GM19351 (cell line): ENCODE measurements at regions not wholly inside any gene's neighbourhood (a gene's known extent, or its start where the extent isn't known, plus 50 kb on each side); places are given as distances from the start of the nearest gene placed in this dataset.

Source experiments
- ATAC-seq: cut with Tn5 transposase; IDR thresholded peaks from one replicate; pipeline ENCODE4 v1.9.1; 2021; ENCODE audit warnings: mild to moderate bottlenecking, moderate library complexity; ENCODE audit not compliant: unreplicated experiment

DNA sequence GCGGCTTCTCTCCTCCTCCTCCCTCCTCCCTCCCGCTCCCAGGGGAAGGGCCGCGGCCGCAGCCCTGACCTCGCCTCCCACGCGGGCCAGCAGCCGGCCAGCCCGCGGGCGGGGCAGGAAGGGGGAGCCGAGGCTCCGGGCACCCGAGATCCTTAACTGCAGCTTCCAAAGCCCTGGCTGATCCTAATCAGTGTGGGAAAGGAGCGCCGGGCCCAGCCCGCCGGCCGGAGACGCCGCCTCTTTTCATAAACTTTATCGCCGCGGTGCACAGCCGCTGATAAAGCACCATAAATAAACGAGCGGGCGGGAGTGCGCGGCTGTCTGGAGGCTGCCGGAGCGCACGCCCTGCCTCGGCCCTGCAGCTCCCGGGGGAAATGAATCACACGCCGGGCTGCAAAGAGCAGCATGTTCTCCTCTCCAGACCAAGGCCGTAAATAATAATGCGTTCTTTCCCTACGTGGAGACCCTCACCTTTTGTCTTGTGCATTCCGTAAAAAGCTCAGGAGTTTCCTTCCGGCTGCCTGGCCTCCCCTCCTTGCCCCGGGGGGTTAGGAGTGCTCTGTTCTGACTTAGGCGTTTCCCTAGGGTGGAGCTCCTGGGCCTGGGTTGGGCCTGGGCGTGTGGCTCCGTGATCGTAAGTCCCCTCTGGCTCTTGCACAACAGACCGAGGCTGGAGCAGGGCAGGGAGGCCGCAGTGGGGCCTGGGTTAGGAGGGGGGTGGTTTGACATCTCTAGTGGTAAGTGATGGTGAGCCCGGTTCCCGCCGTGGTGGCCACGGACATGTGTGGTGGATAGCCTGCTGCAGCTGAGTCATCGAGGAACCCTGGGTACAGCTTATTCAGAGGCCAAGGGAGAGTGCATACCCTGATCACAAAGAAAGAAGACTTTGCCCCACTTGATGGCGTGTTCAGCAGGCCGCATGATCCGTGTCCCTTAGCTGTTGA, 132.6 kb upstream of the HES1 start:
- peak; percentile 65 for ATAC-seq

DNA sequence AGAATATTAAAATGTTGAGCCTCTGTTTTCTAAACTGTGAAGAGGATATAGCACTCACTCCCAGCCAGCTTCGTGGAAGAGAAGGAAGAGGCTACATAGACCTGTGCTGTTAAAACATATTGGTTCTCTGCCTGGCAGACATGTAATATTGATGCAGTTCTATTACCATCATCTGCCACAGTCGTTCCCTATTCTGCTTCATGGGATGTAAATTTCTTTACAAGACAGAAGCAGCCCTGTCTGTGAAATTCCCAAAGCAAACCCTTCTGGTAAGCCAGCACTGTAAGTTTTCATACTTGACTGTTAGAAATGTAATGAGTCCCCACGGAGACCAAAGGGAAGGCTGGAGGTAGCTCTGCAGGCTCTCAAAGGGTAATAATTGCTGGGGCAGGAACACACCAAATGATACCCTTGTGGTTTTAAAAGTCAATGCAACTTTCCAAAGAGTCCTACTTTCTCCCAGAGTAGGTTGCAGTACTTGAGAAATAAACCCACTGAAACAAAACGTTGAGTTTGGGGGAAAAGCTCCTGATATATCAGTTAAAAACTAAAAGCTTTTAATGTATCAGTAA, 129.9 kb upstream of the HES1 start:
- ATAC-seq: no peak

DNA sequence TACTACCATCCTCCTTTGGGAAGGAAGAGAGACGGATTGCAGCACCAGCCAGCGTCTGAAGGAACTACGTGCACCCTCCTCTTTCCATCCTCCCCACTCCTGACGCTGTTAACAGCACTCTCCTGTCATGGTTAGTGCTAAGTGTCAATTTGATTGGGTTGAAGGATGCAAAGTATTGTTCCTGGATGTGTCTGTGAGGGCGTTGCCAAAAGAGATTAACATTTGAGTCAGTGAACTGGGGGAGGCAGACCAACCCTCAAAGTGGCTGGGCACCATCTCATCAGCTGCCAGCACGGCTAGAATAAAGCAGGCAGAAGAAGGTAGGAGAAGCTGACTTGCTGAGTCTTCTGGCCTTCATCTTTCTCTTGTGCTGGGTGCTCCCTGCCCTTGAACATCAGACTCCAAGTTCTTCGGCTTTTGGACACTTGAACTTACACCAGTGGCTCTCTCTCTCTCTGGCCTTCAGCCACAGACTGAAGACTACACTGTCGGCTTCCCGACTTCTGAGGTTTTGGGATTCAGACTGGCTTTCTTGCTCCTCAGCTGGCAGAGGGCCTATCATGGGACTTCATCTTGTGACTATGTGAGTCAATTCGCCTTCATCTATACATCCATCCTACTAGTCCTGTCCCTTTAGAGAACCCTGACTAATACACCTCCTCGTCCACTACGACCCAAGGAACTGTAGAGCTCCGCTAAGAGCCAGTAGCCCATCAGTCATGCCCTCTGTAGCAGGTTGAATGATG, 128.2 kb upstream of the HES1 start:
- no peak for ATAC-seq

GRCh38 chr3:194009019-194009418, 126.9 kb upstream of the HES1 start:
- ATAC-seq: no peak

GRCh38 chr3:194009892-194010533, 125.9 kb upstream of the HES1 start:
- no peak for ATAC-seq

GRCh38 chr3:194011807-194012206, 124.1 kb upstream of the HES1 start:
- ATAC-seq: no peak

DNA sequence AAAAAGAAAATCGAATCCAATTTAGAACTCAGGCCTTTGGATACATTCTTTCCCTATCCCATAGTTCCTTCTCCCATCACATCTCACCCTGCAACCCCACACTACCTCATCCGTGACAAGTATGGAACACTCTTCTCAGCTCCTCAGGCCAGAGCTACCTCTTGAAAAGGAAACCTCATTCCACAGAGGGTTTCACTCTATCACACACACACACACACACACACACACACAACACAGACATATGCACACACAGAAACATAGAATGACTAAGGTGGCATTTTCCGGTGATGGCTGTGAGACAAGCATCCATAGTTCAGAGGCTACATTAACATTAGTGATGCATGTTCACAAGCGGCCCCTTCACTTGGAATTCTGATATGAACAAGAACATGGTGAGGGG, 122.0 kb upstream of the HES1 start:
- no peak for ATAC-seq

GRCh38 chr3:194014756-194015155, 121.2 kb upstream of the HES1 start:
- ATAC-seq: no peak

- no peak for ATAC-seq
Measured at GRCh38 chr3:194019398-194020165, 116.4 kb upstream of the HES1 start.

DNA sequence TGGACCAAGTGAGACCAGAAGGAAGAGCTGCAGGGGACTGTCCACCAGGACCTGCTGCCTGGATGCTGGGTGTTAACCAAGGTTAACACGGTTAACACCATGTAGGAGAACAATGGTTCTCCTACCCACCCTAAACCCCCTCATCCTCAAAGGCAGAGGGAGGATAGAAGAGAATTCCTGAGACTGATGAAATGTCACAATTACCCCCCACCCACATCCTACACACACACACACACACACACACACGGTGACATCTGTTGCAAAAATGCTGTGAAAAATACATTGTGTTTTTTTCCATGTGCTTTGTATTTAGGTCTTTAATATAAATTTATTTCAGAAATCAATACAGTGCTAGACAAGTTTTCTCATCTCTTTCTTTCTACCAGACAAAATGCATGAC, 113.9 kb upstream of the HES1 start:
- ATAC-seq: no peak

DNA sequence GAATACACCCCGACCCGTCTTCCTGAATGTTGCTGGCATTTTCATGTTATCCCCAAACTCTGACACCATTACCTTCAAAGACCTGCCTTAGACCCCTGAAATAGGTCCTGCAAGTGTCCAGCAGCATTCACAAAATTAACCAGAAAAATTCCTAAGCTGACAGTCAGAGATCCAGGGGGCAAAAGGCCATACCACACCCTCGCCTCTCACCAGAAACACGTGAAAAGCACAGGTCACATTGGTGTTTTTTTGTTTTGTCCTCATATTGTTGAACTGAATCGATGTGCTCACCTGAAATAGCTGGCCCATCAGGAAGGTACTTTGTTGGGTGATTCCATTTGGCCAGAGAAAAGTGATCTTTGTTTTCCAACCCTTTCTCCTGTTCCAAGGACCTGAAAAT, 113.1 kb upstream of the HES1 start:
- no peak for ATAC-seq

GRCh38 chr3:194023501-194024280, 112.3 kb upstream of the HES1 start:
- ATAC-seq: no peak

- ATAC-seq: no peak
Measured at GRCh38 chr3:194025119-194025518, 110.8 kb upstream of the HES1 start.

GRCh38 chr3:194025951-194026350, 110.0 kb upstream of the HES1 start:
- no peak for ATAC-seq

DNA sequence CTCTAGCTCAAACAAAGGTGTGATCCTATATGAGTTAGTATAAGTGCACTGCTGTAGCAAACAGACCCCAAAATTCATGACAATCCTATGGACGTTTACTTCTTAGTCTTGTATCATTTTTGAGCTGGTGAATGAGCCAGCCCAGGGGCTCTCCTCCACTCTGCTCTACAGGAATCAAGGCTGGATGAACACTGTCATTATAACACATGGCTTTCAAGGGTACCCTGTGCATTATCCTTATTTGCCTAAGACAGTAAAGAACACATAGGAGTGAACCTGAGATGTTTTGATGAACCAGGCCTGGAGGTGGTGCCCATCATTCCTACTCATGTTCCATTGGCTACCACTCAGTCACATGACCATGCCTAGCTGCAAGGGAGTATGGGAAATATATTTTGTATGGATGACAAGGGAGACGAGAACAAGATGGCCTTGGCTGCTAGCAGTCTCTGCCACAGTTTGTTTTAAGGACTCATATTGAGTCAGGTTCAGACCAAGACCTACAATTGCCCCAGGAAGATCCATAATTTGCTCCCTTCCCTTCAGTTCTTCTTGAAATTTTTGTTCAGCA, 107.4 kb upstream of the HES1 start:
- ATAC-seq: no peak

GRCh38 chr3:194029846-194030245, 106.1 kb upstream of the HES1 start:
- no peak for ATAC-seq

- no peak for ATAC-seq
Measured at GRCh38 chr3:194030372-194030771, 105.6 kb upstream of the HES1 start.

DNA sequence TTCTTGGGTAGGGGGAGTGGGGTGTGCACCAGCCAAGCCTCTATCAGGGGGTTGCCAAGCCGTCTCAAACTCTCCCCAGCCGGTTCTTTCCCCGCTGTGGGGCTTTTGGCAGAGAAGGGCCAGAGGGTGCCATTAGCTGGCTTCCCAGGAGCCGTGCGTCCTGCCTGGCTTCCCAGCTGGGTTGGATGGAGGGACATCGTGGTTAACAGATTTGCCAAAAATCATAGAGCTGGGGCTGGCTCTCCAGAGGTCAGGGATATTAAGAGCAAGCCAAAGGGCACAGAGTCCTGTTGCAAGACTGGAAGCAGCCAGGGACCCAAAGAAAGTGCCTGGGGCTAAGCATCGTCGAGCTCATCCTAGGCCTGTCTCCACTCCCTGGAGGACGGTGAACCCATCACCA, 104.6 kb upstream of the HES1 start:
- no peak for ATAC-seq

- no peak for ATAC-seq
Measured at GRCh38 chr3:194031867-194032635, 103.9 kb upstream of the HES1 start.
